Small intestine (tissue), 7 donors: ENCODE measurements at regions not wholly inside any gene's neighbourhood (a gene's known extent, or its start where the extent isn't known, plus 50 kb on each side); places are given as distances from the start of the nearest gene placed in this dataset.

Experiments
- DNase-seq, 2 donors: peaks; one replicate each; pipeline versions ENCODE4 v3.0.0 to v3.0.0-alpha.2; 2013
- FAIRE-seq: peaks from 2 replicates; lab custom pipeline; 2012; peaks lifted over from hg19 to GRCh38; lab: Jason Lieb, UNC
- H3K27ac ChIP-seq, 3 donors: one replicate each; pipeline ENCODE4 v1.5.1; 2013; ENCODE audit warnings: low read length in 2 of 3, mild to moderate bottlenecking in 2 of 3, control low read depth in 1 of 3, inconsistent platforms in 1 of 3, low read depth in 1 of 3, moderate library complexity in 1 of 3
- H3K27me3 ChIP-seq, 3 donors: one replicate each; pipeline ENCODE4 v1.6.1; 2013; ENCODE audit warnings: low read length in 3 of 3, inconsistent platforms in 1 of 3; ENCODE audit not compliant: control insufficient read depth in 3 of 3, insufficient read depth in 3 of 3
- H3K36me3 ChIP-seq, 3 donors: one replicate each; pipeline ENCODE4 v1.6.1; 2013; ENCODE audit warnings: low read length in 3 of 3, inconsistent platforms in 1 of 3, low read depth in 1 of 3, mild to moderate bottlenecking in 1 of 3, moderate library complexity in 1 of 3; ENCODE audit not compliant: control insufficient read depth in 3 of 3, insufficient read depth in 2 of 3
- H3K4me1 ChIP-seq, 3 donors: one replicate each; pipeline ENCODE4 v1.6.1; 2013; ENCODE audit warnings: low read length in 2 of 3, inconsistent platforms in 1 of 3, low read depth in 1 of 3, mild to moderate bottlenecking in 1 of 3, moderate library complexity in 1 of 3; ENCODE audit not compliant: control insufficient read depth in 3 of 3, insufficient read depth in 2 of 3
- H3K4me3 ChIP-seq, 3 donors: one replicate each; pipeline ENCODE4 v1.5.1; 2013; ENCODE audit warnings: low read length in 3 of 3, control low read depth in 1 of 3, inconsistent platforms in 1 of 3, low read depth in 1 of 3, mild to moderate bottlenecking in 1 of 3, moderate library complexity in 1 of 3
- H3K9me3 ChIP-seq, 2 donors: one replicate each; pipeline ENCODE4 v1.6.1; 2013; ENCODE audit warnings: low read depth in 1 of 2, low read length in 1 of 2; ENCODE audit not compliant: control insufficient read depth in 2 of 2, insufficient read depth in 1 of 2
- WGBS, 3 donors: extraction: QIAGEN DNeasy Blood & Tissue Kit; methylation state at CpG; one replicate each; pipeline ENCODE4 v1.1.7; 2013; 5-methylcytosine and 5-hydroxymethylcytosine counted together
- donor health status: healthy with polysubstance abuse.
- donor health status: control.
- donor health status: control.
- donor health status: Bipolar disorder and iron deficiency.
- donor health status: healthy.

GRCh38 chr1:98342566-98342965, 319.0 kb upstream of the SNX7 start:
- H3K27me3 ChIP-seq: no peaks in the 10 kb centered on the region
- H3K4me1 ChIP-seq: no peaks in the 10 kb centered on the region
- no peak overlapping the region for H3K27ac ChIP-seq
- DNase-seq: no peak
- H3K36me3 ChIP-seq: no peaks in the 10 kb centered on the region
- no peaks in the 10 kb centered on the region for H3K9me3 ChIP-seq
- WGBS, 3 donors: 67 to 78% (median 75%) methylated on average over 1 of the region's 1 CpG
- no peak overlapping the region for H3K4me3 ChIP-seq
- FAIRE-seq: no peak

GRCh38 chr1:98340511-98340910, 321.0 kb upstream of the SNX7 start:
- no peaks in the 10 kb centered on the region for H3K27me3 ChIP-seq
- H3K27ac ChIP-seq: no peak overlapping the region
- no peak for FAIRE-seq
- H3K4me3 ChIP-seq: no peak overlapping the region
- H3K4me1 ChIP-seq: no peaks in the 10 kb centered on the region
- DNase-seq: no peak
- H3K36me3 ChIP-seq: no peaks in the 10 kb centered on the region
- H3K9me3 ChIP-seq: no peaks in the 10 kb centered on the region
- WGBS, 3 donors: 88 to 94% (median 91%) methylated on average over 4 of the region's 4 CpGs

- Histone ChIP-seq H3K9me3 (no peaks in the 10 kb centered on the region), H3K36me3 (no peaks in the 10 kb centered on the region), H3K27ac (peak overlapping the region in 2 of 3 donors; percentile 16 to 24), H3K4me3 (peak overlapping the region in 2 of 3 donors; percentile 10 to 24), H3K4me1 (no peaks in the 10 kb centered on the region), H3K27me3 (no peaks in the 10 kb centered on the region)
- WGBS, 3 donors: 17 to 54% (median 35%) methylated on average over 5 of the region's 5 CpGs
- DNase-seq (peak; percentile 68 to 83), FAIRE-seq (peak; percentile 86)
These were observed 324.9 kb upstream of the SNX7 start for GRCh38 chr1:98336472-98337083.

- no peak for DNase-seq
- FAIRE-seq: no peak
These were observed 327.6 kb upstream of the SNX7 start for GRCh38 chr1:98333936-98334335.

GRCh38 chr1:98333406-98333805, 328.1 kb upstream of the SNX7 start:
- no peaks in the 10 kb centered on the region for H3K4me1 ChIP-seq
- no peak for FAIRE-seq

More at GRCh38 chr1:98333936-98334335, 327.6 kb upstream of the SNX7 start:
- H3K4me1 ChIP-seq: no peaks in the 10 kb centered on the region
- no peak overlapping the region for H3K27ac ChIP-seq
- H3K36me3 ChIP-seq: no peaks in the 10 kb centered on the region
- WGBS, 3 donors: 82 to 90% (median 85%) methylated on average over 3 of the region's 3 CpGs
- H3K4me3 ChIP-seq: no peak overlapping the region
- H3K27me3 ChIP-seq: no peaks in the 10 kb centered on the region
- H3K9me3 ChIP-seq: no peaks in the 10 kb centered on the region

GRCh38 chr1:98331718-98332311, 329.7 kb upstream of the SNX7 start:
- no peaks in the 10 kb centered on the region for H3K9me3 ChIP-seq
- no peaks in the 10 kb centered on the region for H3K27me3 ChIP-seq
- DNase-seq (no peak), FAIRE-seq (no peak)
- 79 to 84% (median 83%) methylated on average over 5 of the region's 5 CpGs for WGBS, 3 donors
- H3K27ac ChIP-seq: no peak overlapping the region
- no peaks in the 10 kb centered on the region for H3K36me3 ChIP-seq
- no peak overlapping the region for H3K4me3 ChIP-seq
- no peaks in the 10 kb centered on the region for H3K4me1 ChIP-seq

More at GRCh38 chr1:98333406-98333805, 328.1 kb upstream of the SNX7 start:
- DNase-seq: peak in 1 of 2 donors; percentile 25
- Histone ChIP-seq H3K36me3 (no peaks in the 10 kb centered on the region), H3K27me3 (no peaks in the 10 kb centered on the region), H3K27ac (no peak overlapping the region), H3K4me3 (no peak overlapping the region), H3K9me3 (no peaks in the 10 kb centered on the region)
- whole genome bisulfite sequencing, 3 donors: 43 to 74% (median 60%) methylated on average over 3 of the region's 3 CpGs

GRCh38 chr1:98331243-98331642, 330.3 kb upstream of the SNX7 start:
- Histone ChIP-seq H3K27me3 (no peaks in the 10 kb centered on the region), H3K4me1 (no peaks in the 10 kb centered on the region), H3K36me3 (no peaks in the 10 kb centered on the region), H3K4me3 (no peak overlapping the region), H3K27ac (no peak overlapping the region), H3K9me3 (no peaks in the 10 kb centered on the region)
- 58 to 78% (median 62%) methylated on average over 3 of the region's 3 CpGs for WGBS, 3 donors
- no peak for DNase-seq
- no peak for FAIRE-seq

GRCh38 chr1:98330224-98330623, 331.3 kb upstream of the SNX7 start:
- Histone ChIP-seq H3K27me3 (no peaks in the 10 kb centered on the region), H3K9me3 (no peaks in the 10 kb centered on the region), H3K4me1 (no peaks in the 10 kb centered on the region), H3K4me3 (no peak overlapping the region), H3K27ac (no peak overlapping the region), H3K36me3 (no peaks in the 10 kb centered on the region)
- WGBS, 3 donors: 85 to 96% (median 85%) methylated on average over 3 of the region's 3 CpGs
- DNase-seq: no peak
- no peak for FAIRE-seq
